H1 (cell line): ENCODE measurements at regions not wholly inside any gene's neighbourhood (a gene's known extent, or its start where the extent isn't known, plus 50 kb on each side); places are given as distances from the start of the nearest gene placed in this dataset.

Experiments
- ATF2 ChIP-seq: IDR thresholded peaks from 2 replicates; pipeline ENCODE4 v1.6.1; 2012; ENCODE audit warnings: low read length, inconsistent platforms
- CHD2 ChIP-seq: IDR thresholded peaks from 2 replicates; pipeline ENCODE4 v1.6.1; 2012; ENCODE audit warnings: low read length, improper control_type of control experiment
- CTCF ChIP-seq, 3 experiments: IDR thresholded peaks; 1 replicate in 2 of 3; 2 replicates in 1 of 3; pipeline versions ENCODE4 v1.5.1 to v1.6.1; 2011; ENCODE audit warnings: low read length in 3 of 3, mild to moderate bottlenecking in 3 of 3, inconsistent platforms in 2 of 3, low read depth in 1 of 3, moderate library complexity in 1 of 3; ENCODE audit not compliant: insufficient read depth in 1 of 3; ENCODE audit errors: control extremely low read depth in 1 of 3
- JUN ChIP-seq: IDR thresholded peaks from 2 replicates; pipeline ENCODE4 v1.6.1; 2011; ENCODE audit warnings: low read depth, mild to moderate bottlenecking, improper control_type of control experiment, low read length
- MAX ChIP-seq: IDR thresholded peaks from 2 replicates; pipeline ENCODE4 v1.6.1; 2012; ENCODE audit warnings: inconsistent platforms
- POLR2A ChIP-seq, 2 experiments: IDR thresholded peaks; 1 replicate in 1 of 2; 2 replicates in 1 of 2; pipeline ENCODE4 v1.6.1; 2011; ENCODE audit warnings: low read depth in 2 of 2, low read length in 2 of 2, mild to moderate bottlenecking in 2 of 2; ENCODE audit errors: control extremely low read depth in 1 of 2
- POLR2AphosphoS5 ChIP-seq: IDR thresholded peaks from 2 replicates; pipeline ENCODE4 v1.6.1; 2011; ENCODE audit warnings: low read depth, low read length
- RFX5 ChIP-seq: IDR thresholded peaks from 2 replicates; pipeline ENCODE4 v1.6.1; 2011; ENCODE audit warnings: low read depth, low read length, improper control_type of control experiment, borderline replicate concordance
- SP1 ChIP-seq: IDR thresholded peaks from 2 replicates; pipeline ENCODE4 v1.6.1; 2011; ENCODE audit warnings: low read depth, low read length
- USF2 ChIP-seq: IDR thresholded peaks from 2 replicates; pipeline ENCODE4 v1.6.1; 2011; ENCODE audit warnings: low read length, improper control_type of control experiment
- ZNF274 ChIP-seq: IDR thresholded peaks from 2 replicates; pipeline ENCODE4 v1.7.0; 2012; ENCODE audit warnings: low read length, borderline replicate concordance; ENCODE audit errors: extremely low read depth

- TF ChIP-seq POLR2AphosphoS5: no peak
- no peak for TF ChIP-seq CTCF (IDR thresholded peaks at IDR 0.05; ENCODE audit: control extremely low read depth in 1 of 3, insufficient read depth in 1 of 3, low read depth in 1 of 3, low read length in 3 of 3)
- TF ChIP-seq CHD2: no peak
- no peak for TF ChIP-seq USF2
- no peak for TF ChIP-seq ATF2
- no peak for TF ChIP-seq POLR2A (IDR thresholded peaks at IDR 0.05; ENCODE audit: control extremely low read depth in 1 of 2, low read depth in 2 of 2, low read length in 2 of 2)
- TF ChIP-seq RFX5: no peak
- no peak for TF ChIP-seq SP1
- TF ChIP-seq MAX: no peak
- no peak for TF ChIP-seq JUN
- no peak for TF ChIP-seq ZNF274
Observed at GRCh38 chr2:129300456-129300855, 679.0 kb upstream of the RAB6C start.
